ENCODE measurements at regions not wholly inside any gene's neighbourhood (a gene's known extent, or its start where the extent isn't known, plus 50 kb on each side); places are given as distances from the start of the nearest gene placed in this dataset.

DNA sequence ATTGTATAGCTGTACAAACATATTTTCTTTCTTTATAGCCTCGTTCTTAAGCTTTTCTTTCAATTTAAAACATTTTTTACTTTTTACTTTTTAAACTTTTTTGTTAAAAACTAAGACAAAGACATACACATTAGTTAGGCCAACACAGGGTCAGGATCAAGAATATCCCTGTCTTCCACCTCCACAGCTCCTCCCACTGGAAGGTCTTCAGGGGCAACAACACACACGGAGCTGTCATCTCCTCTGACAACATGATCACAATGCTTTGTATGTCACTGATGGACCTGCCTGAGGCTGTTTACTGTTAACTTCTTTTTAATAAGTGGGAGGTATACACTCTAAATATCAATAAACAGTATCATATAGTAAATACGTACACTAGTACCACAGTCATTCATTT is 191.3 kb downstream of the SYT10 start:
- Histone ChIP-seq H3K27ac (no peak overlapping the region), H3K27me3 (no peaks in the 10 kb centered on the region), H3K4me1 (no peaks in the 10 kb centered on the region), H3K4me3 (no peak overlapping the region), H3K36me3 (no peaks in the 10 kb centered on the region), H3K9me3 (no peaks in the 10 kb centered on the region)
- DNase-seq (ENCODE audit: low spot score in 2 of 2) = no peak
- TF ChIP-seq POLR2A (IDR thresholded peaks at IDR 0.05) = no peak
- TF ChIP-seq, protein P1, sequence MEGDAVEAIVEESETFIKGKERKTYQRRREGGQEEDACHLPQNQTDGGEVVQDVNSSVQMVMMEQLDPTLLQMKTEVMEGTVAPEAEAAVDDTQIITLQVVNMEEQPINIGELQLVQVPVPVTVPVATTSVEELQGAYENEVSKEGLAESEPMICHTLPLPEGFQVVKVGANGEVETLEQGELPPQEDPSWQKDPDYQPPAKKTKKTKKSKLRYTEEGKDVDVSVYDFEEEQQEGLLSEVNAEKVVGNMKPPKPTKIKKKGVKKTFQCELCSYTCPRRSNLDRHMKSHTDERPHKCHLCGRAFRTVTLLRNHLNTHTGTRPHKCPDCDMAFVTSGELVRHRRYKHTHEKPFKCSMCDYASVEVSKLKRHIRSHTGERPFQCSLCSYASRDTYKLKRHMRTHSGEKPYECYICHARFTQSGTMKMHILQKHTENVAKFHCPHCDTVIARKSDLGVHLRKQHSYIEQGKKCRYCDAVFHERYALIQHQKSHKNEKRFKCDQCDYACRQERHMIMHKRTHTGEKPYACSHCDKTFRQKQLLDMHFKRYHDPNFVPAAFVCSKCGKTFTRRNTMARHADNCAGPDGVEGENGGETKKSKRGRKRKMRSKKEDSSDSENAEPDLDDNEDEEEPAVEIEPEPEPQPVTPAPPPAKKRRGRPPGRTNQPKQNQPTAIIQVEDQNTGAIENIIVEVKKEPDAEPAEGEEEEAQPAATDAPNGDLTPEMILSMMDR (IDR thresholded peaks at IDR 0.05) = no peak
- TF ChIP-seq POLR2AphosphoS5 (IDR thresholded peaks at IDR 0.05) = no peak
- intact Hi-C loops (cut with DNase I; ENCODE audit: low total_unique reads) = no loop called here

DNA sequence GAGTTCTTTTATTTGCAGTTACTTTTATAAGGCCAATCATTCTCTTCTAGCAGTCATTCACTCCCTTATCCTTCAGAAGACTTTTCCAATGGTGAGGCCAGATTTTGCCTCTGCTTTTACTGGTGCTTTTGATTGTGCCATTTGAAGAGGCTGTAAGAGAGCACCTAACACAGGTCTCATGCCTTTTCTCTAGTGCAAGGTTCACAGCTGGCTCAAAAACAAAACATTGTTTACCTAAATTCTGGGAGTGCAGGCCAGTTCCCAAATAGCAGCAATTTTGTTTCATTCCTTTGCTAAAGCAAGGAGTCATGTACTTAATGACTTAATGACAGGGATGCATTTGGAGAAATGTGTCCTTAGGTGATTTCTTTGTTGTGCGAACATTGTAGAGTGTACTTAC is 192.0 kb downstream of the SYT10 start:
- TF ChIP-seq POLR2A (IDR thresholded peaks at IDR 0.05) (no peak), POLR2AphosphoS5 (IDR thresholded peaks at IDR 0.05) (no peak)
- TF ChIP-seq, protein P1 (IDR thresholded peaks at IDR 0.05) = no peak
- Histone ChIP-seq H3K36me3 (no peaks in the 10 kb centered on the region), H3K27ac (no peak overlapping the region), H3K9me3 (no peaks in the 10 kb centered on the region), H3K4me1 (no peaks in the 10 kb centered on the region), H3K4me3 (no peak overlapping the region), H3K27me3 (no peaks in the 10 kb centered on the region)
- intact Hi-C loops (cut with DNase I; ENCODE audit: low total_unique reads) = no loop called here
- no peak for DNase-seq (ENCODE audit: low spot score in 2 of 2)

DNA sequence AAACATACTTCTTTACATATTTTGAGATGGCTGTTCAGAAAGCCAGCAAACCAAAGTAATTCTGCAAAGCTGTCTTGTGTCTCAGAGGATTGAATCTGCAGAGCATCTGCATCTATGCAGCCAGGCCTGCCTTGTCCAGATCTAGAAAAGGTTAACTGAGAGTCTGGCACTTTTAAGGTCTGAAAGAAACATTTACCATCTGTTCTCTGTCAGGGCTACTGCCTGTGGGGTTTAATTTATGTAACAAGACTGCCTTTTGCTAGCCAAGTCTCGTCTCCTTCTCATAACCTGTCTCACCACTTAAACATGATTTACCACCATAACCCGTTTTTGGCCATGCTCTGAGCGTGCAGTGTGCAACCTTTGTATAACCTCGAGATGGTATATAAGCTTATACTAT is 194.2 kb downstream of the SYT10 start:
- intact Hi-C loops (cut with DNase I; ENCODE audit: low total_unique reads) = no loop called here
- H3K27me3 ChIP-seq = no peaks in the 10 kb centered on the region
- no peak for TF ChIP-seq POLR2AphosphoS5 (IDR thresholded peaks at IDR 0.05)
- TF ChIP-seq, protein P1 (IDR thresholded peaks at IDR 0.05) = no peak
- TF ChIP-seq POLR2A (IDR thresholded peaks at IDR 0.05) = no peak

DNA sequence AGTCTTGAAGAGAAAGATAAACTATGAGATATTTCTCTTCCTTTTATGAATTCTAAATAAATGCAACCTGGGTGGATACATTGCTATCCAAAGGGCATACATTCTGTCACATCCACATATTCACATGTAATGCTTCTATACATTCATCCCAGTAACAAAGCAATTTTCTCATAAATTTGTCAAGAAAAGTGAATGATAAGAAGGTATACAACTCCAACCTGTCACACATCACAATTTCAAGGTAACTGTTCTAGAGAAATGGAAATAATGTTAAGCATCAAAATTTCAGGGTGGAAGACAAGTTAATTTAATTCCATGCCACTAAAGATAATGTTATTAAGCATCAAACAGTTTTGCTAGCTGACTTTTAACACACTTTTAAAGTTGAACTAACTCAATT is 212.9 kb downstream of the SYT10 start:
- TF ChIP-seq, protein P1 (IDR thresholded peaks at IDR 0.05) = no peak
- no peak for TF ChIP-seq POLR2A (IDR thresholded peaks at IDR 0.05)
- TF ChIP-seq POLR2AphosphoS5 (IDR thresholded peaks at IDR 0.05) = no peak

More for the DNA sequence above, 194.2 kb downstream of the SYT10 start:
- no peaks in the 10 kb centered on the region for H3K9me3 ChIP-seq
- DNase-seq (ENCODE audit: low spot score in 2 of 2) = no peak
- no peaks in the 10 kb centered on the region for H3K36me3 ChIP-seq
- H3K27ac ChIP-seq = no peak overlapping the region
- H3K4me1 ChIP-seq = no peaks in the 10 kb centered on the region
- no peak overlapping the region for H3K4me3 ChIP-seq

DNA sequence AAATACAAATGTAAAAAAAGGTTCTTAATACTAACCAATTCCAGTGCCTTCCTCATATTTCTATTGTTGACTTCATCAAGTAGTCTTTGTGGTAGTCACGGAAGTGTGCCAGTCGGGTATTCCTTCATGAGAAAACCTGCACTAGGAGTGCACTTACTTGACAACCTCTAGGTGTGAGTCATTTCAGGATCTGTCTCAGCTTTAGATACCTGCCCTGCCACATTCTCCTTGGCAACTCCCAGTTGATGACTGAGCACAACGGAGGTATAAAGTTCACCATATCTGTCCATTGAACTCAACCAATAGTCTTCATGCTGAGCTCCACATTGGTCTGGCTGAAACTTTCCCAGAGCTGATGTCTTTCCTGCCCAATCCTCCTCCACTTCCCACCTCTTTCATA is 215.7 kb downstream of the SYT10 start:
- DNase-seq (ENCODE audit: low spot score in 2 of 2) = no peak
- intact Hi-C loops (cut with DNase I; ENCODE audit: low total_unique reads) = no loop called here
- TF ChIP-seq POLR2A (IDR thresholded peaks at IDR 0.05) = no peak
- no peak for TF ChIP-seq POLR2AphosphoS5 (IDR thresholded peaks at IDR 0.05)
- TF ChIP-seq, protein P1 (IDR thresholded peaks at IDR 0.05) = no peak
- Histone ChIP-seq H3K9me3 (peaks cover 0 to under 1% of the 10 kb centered on the region in 2 donors), H3K4me1 (no peaks in the 10 kb centered on the region), H3K36me3 (no peaks in the 10 kb centered on the region), H3K27me3 (no peaks in the 10 kb centered on the region), H3K27ac (no peak overlapping the region), H3K4me3 (no peak overlapping the region)

More for the DNA sequence above, 212.9 kb downstream of the SYT10 start:
- intact Hi-C loops (cut with DNase I; ENCODE audit: low total_unique reads) = no loop called here
- Histone ChIP-seq H3K36me3 (no peaks in the 10 kb centered on the region), H3K27me3 (no peaks in the 10 kb centered on the region), H3K27ac (no peak overlapping the region), H3K4me3 (no peak overlapping the region), H3K9me3 (no peaks in the 10 kb centered on the region), H3K4me1 (no peaks in the 10 kb centered on the region)
- no peak for DNase-seq (ENCODE audit: low spot score in 2 of 2)
